ENCODE measurements at regions not wholly inside any gene's neighbourhood (a gene's known extent, or its start where the extent isn't known, plus 50 kb on each side); places are given as distances from the start of the nearest gene placed in this dataset.

GRCh38 chr5:56471707-56472106, 238.6 kb upstream of the ANKRD55 start:
- no peak for TF ChIP-seq POLR2A (IDR thresholded peaks at IDR 0.05; ENCODE audit: low read depth, low read length)
- TF ChIP-seq POLR2AphosphoS5 (IDR thresholded peaks at IDR 0.05; ENCODE audit: low read depth, low read length), result no peak
- no peak for TF ChIP-seq TAF1 (IDR thresholded peaks at IDR 0.05; ENCODE audit: low read depth, low read length)
- TF ChIP-seq SPI1 (IDR thresholded peaks at IDR 0.05; ENCODE audit: low read depth, low read length), result no peak
- no peak for TF ChIP-seq PAX5 (IDR thresholded peaks at IDR 0.05; ENCODE audit: insufficient read depth, low read length, severe bottlenecking)

All from GM12891 (cell line).